Kidney (tissue), 13 donors: ENCODE measurements at regions not wholly inside any gene's neighbourhood (a gene's known extent, or its start where the extent isn't known, plus 50 kb on each side); places are given as distances from the start of the nearest gene placed in this dataset.

Experiments used
- DNase-seq, 5 donors: peaks; one replicate each; pipeline ENCODE4 v3.0.0-alpha.2; 2013 to 2020
- FAIRE-seq: peaks from 2 replicates; lab custom pipeline; 2012; peaks lifted over from hg19 to GRCh38; lab: Jason Lieb, UNC
- H3K27ac ChIP-seq, 2 donors: one replicate each; pipeline ENCODE4 v1.7.0; 2013; ENCODE audit warnings: low read depth in 2 of 2, low read length in 2 of 2, inconsistent platforms in 1 of 2
- H3K27me3 ChIP-seq: one replicate; pipeline ENCODE4 v1.7.1; 2013; ENCODE audit warnings: low read length, inconsistent platforms; ENCODE audit not compliant: control insufficient read depth, insufficient read depth
- H3K36me3 ChIP-seq, 3 donors: one replicate each; pipeline versions ENCODE4 v1.7.0 to v1.7.1; 2013; ENCODE audit warnings: low read length in 3 of 3, control low read depth in 1 of 3, inconsistent platforms in 1 of 3; ENCODE audit not compliant: insufficient read depth in 3 of 3, control insufficient read depth in 2 of 3
- H3K4me1 ChIP-seq, 3 donors: one replicate each; pipeline versions ENCODE4 v1.7.0 to v1.7.1; 2013; ENCODE audit warnings: low read length in 3 of 3, inconsistent platforms in 1 of 3, low read depth in 1 of 3; ENCODE audit not compliant: control insufficient read depth in 2 of 3, insufficient read depth in 2 of 3
- H3K4me3 ChIP-seq, 3 donors: one replicate each; pipeline versions ENCODE4 v1.7.0 to v1.8.1; 2013; ENCODE audit warnings: low read length in 3 of 3, control low read depth in 1 of 3, inconsistent platforms in 1 of 3
- H3K9ac ChIP-seq, 3 donors: one replicate each; pipeline versions ENCODE4 v1.7.0 to v1.7.1; 2013; ENCODE audit warnings: low read length in 3 of 3, control low read depth in 1 of 3, inconsistent platforms in 1 of 3
- H3K9me3 ChIP-seq, 3 donors: one replicate each; pipeline versions ENCODE4 v1.7.0 to v1.7.1; 2013; ENCODE audit warnings: low read length in 3 of 3, control low read depth in 1 of 3, inconsistent platforms in 1 of 3; ENCODE audit not compliant: control insufficient read depth in 2 of 3, insufficient read depth in 1 of 3
- CTCF ChIP-seq: IDR thresholded peaks from 3 replicates; pipeline ENCODE4 v1.5.1; 2012; ENCODE audit warnings: mild to moderate bottlenecking, moderate library complexity, borderline replicate concordance; ENCODE audit not compliant: insufficient read depth; ENCODE audit errors: extremely low read depth
- intact Hi-C: fragments of 100-400 bp; cut with DNase I; formaldehyde crosslinking; loops from one replicate; pipeline ENCODE4 v1.11.1; 2022
- donor health status: control.
- donor health status: control.
- donor health status: control.
- donor health status: control.
- donor health status: control.
- donor health status: DM: yes; HTN: yes; CAD: no.
- donor health status: Normal renal cell carcinoma (clear cell type).

GRCh38 chr21:35376406-35377135, 327.5 kb upstream of the RUNX1 start:
- Histone ChIP-seq H3K27ac (no peak overlapping the region), H3K4me3 (no peak overlapping the region), H3K27me3 (no peaks in the 10 kb centered on the region), H3K36me3 (no peaks in the 10 kb centered on the region), H3K9ac (no peak overlapping the region), H3K9me3 (no peaks in the 10 kb centered on the region), H3K4me1 (no peaks in the 10 kb centered on the region)
- TF ChIP-seq CTCF, result no peak
- intact Hi-C loops, result no loop called here
- no peak for DNase-seq
- no peak for FAIRE-seq

- no peaks in the 10 kb centered on the region for H3K27me3 ChIP-seq
- intact Hi-C loops, result no loop called here
- no peaks in the 10 kb centered on the region for H3K4me1 ChIP-seq
- H3K9me3 ChIP-seq, result no peaks in the 10 kb centered on the region
- TF ChIP-seq CTCF, result no peak
- no peaks in the 10 kb centered on the region for H3K36me3 ChIP-seq
- no peak overlapping the region for H3K4me3 ChIP-seq
- FAIRE-seq (no peak), DNase-seq (no peak)
- no peak overlapping the region for H3K9ac ChIP-seq
- H3K27ac ChIP-seq, result no peak overlapping the region
These were observed 326.0 kb upstream of the RUNX1 start for GRCh38 chr21:35375115-35375514.

GRCh38 chr21:35373998-35374397, 324.9 kb upstream of the RUNX1 start:
- no peaks in the 10 kb centered on the region for H3K27me3 ChIP-seq
- DNase-seq, result no peak
- H3K36me3 ChIP-seq, result no peaks in the 10 kb centered on the region
- no peaks in the 10 kb centered on the region for H3K4me1 ChIP-seq
- H3K4me3 ChIP-seq, result no peak overlapping the region
- H3K9ac ChIP-seq, result no peak overlapping the region
- peak; percentile 17 for FAIRE-seq
- TF ChIP-seq CTCF, result no peak
- H3K27ac ChIP-seq, result no peak overlapping the region
- H3K9me3 ChIP-seq, result no peaks in the 10 kb centered on the region
- intact Hi-C loops, result no loop called here

- Histone ChIP-seq H3K27ac (no peak overlapping the region), H3K9ac (no peak overlapping the region), H3K4me1 (no peaks in the 10 kb centered on the region), H3K27me3 (no peaks in the 10 kb centered on the region), H3K36me3 (no peaks in the 10 kb centered on the region), H3K4me3 (no peak overlapping the region), H3K9me3 (no peaks in the 10 kb centered on the region)
- no peak for FAIRE-seq
- intact Hi-C loops, result no loop called here
- no peak for TF ChIP-seq CTCF
- DNase-seq, result no peak
These were observed 323.1 kb upstream of the RUNX1 start for GRCh38 chr21:35372201-35372600.
